Esophagus (tissue), 2 donors: ENCODE measurements at regions not wholly inside any gene's neighbourhood (a gene's known extent, or its start where the extent isn't known, plus 50 kb on each side); places are given as distances from the start of the nearest gene placed in this dataset.

ENCODE experiments used
- H3K27ac ChIP-seq, 2 donors: one replicate each; pipeline ENCODE4 v1.5.1; 2013; ENCODE audit warnings: low read depth in 2 of 2, mild to moderate bottlenecking in 2 of 2, inconsistent platforms in 1 of 2, low read length in 1 of 2, moderate library complexity in 1 of 2
- H3K27me3 ChIP-seq, 2 donors: one replicate each; pipeline ENCODE4 v1.6.1; 2013; ENCODE audit warnings: low read length in 2 of 2, control low read depth in 1 of 2, mild to moderate bottlenecking in 1 of 2; ENCODE audit not compliant: insufficient read depth in 2 of 2, control insufficient read depth in 1 of 2
- H3K36me3 ChIP-seq, 2 donors: one replicate each; pipeline ENCODE4 v1.6.1; 2013; ENCODE audit warnings: low read length in 1 of 2; ENCODE audit not compliant: control insufficient read depth in 2 of 2, insufficient read depth in 2 of 2
- H3K4me1 ChIP-seq, 2 donors: one replicate each; pipeline ENCODE4 v1.6.1; 2013; ENCODE audit warnings: low read length in 1 of 2; ENCODE audit not compliant: control insufficient read depth in 2 of 2, insufficient read depth in 2 of 2
- H3K4me3 ChIP-seq, 2 donors: one replicate each; pipeline ENCODE4 v1.5.1; 2013; ENCODE audit warnings: low read length in 2 of 2, mild to moderate bottlenecking in 2 of 2, low read depth in 1 of 2, moderate library complexity in 1 of 2
- H3K9me3 ChIP-seq, 2 donors: one replicate each; pipeline ENCODE4 v1.6.1; 2013; ENCODE audit warnings: mild to moderate bottlenecking in 2 of 2, low read depth in 1 of 2, low read length in 1 of 2, moderate library complexity in 1 of 2; ENCODE audit not compliant: control insufficient read depth in 2 of 2, insufficient read depth in 1 of 2
- WGBS, 2 donors: extraction: QIAGEN DNeasy Blood & Tissue Kit; methylation state at CpG; one replicate each; pipeline ENCODE4 v1.1.7; 2013; 5-methylcytosine and 5-hydroxymethylcytosine counted together
- donor health status: healthy with polysubstance abuse.
- donor health status: Bipolar disorder and iron deficiency.

DNA sequence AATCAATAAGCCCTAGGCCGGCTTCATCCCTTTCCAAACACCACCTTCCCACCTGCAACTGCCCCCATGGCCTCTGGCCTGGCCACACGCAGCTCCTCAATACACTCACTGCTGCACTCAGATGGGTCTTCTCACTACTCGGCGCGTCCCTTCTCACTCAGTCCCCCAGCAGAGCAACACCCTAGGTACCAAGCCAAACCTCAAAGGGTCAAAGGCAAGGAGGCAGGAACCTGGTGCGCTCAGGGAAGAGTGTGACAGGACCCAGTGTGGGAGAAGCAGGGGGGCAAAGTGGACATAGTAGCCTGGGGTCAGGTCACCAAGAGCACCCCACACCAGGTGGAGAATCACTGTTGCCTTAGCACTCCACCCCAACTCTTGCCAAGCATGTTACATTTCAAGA lies 90.6 kb downstream of the TTC32 start:
- no peak overlapping the region for H3K27ac ChIP-seq
- H3K36me3 ChIP-seq: no peaks in the 10 kb centered on the region
- H3K9me3 ChIP-seq: peaks cover 0 to 1% of the 10 kb centered on the region in 2 donors
- H3K4me1 ChIP-seq: peaks cover 0 to 2% of the 10 kb centered on the region in 2 donors
- no peaks in the 10 kb centered on the region for H3K27me3 ChIP-seq
- 95% methylated on average over 6 of the region's 6 CpGs for WGBS, 2 donors
- no peak overlapping the region for H3K4me3 ChIP-seq

DNA sequence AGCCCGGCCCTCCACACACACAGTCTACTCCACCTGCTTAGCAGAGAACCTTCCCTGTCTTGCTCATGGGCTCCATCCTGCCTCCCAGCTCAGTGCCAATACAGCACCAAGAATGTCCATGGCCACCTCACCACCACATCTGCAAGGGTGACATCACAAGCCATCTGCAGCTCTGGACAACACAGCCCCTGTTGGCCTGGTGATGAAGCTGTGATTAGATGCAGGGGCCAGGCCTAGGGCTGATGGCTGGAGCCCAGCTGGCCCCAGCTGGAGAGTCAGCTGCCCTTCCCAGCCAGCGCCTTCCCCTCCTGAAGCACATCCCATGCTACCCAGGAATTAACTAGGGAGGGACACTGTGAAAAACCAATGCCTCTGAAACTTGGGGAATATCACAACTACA lies 91.1 kb downstream of the TTC32 start:
- Histone ChIP-seq H3K9me3 (peaks cover 0 to 1% of the 10 kb centered on the region in 2 donors), H3K4me3 (no peak overlapping the region), H3K27ac (no peak overlapping the region), H3K27me3 (no peaks in the 10 kb centered on the region), H3K4me1 (peaks cover 0 to 2% of the 10 kb centered on the region in 2 donors), H3K36me3 (no peaks in the 10 kb centered on the region)
- 84 to 91% methylated on average over 2 of the region's 2 CpGs for WGBS, 2 donors

DNA sequence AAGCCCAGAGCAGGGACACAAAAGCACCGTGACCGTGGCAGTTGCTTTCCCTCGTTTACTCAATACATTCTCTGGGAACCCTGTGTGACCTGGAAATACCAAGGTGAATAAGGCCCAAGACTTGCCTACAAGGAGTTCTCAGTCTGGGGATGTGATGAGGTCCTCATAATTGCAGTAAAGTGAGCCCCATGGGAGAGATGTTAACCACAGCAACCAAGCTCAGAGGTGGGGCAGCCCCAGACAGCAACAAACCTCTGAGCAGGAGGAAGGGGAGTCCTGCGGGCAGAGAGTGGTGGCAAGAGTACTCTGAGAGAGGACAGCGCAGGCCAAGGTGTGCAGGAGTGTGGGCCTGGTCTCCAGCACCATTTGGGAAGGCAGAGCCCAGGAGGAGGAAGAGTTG lies 91.6 kb downstream of the TTC32 start:
- WGBS, 2 donors: 83 to 84% methylated on average over 5 of the region's 5 CpGs
- Histone ChIP-seq H3K27ac (no peak overlapping the region), H3K36me3 (no peaks in the 10 kb centered on the region), H3K27me3 (no peaks in the 10 kb centered on the region), H3K4me1 (peaks cover 0 to 2% of the 10 kb centered on the region in 2 donors), H3K9me3 (peaks cover 0 to 1% of the 10 kb centered on the region in 2 donors), H3K4me3 (no peak overlapping the region)

DNA sequence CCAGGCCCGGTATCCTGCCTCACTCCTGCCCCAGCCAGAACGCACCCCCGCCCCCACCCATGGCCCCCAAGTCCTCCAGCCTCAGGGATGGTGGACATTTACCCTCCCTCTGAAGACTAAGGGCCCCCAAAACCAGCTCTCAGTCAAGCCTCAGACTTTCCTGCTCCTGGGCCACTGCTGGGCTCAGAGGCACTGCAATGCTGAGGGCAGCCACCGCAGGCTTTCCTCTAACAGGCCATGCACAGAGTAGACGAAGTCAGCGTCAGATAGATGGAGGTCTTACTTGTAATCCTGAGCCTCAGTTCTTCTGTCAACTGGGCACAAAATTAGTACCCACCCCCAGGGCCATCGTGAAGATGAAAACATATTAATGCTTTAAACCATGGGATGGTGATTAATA lies 92.6 kb downstream of the TTC32 start:
- no peaks in the 10 kb centered on the region for H3K27me3 ChIP-seq
- WGBS, 2 donors: 79 to 89% methylated on average over 7 of the region's 7 CpGs
- H3K9me3 ChIP-seq: peaks cover 0 to 1% of the 10 kb centered on the region in 2 donors
- H3K36me3 ChIP-seq: no peaks in the 10 kb centered on the region
- no peak overlapping the region for H3K27ac ChIP-seq
- peaks cover 0 to 2% of the 10 kb centered on the region in 2 donors for H3K4me1 ChIP-seq
- H3K4me3 ChIP-seq: no peak overlapping the region

DNA sequence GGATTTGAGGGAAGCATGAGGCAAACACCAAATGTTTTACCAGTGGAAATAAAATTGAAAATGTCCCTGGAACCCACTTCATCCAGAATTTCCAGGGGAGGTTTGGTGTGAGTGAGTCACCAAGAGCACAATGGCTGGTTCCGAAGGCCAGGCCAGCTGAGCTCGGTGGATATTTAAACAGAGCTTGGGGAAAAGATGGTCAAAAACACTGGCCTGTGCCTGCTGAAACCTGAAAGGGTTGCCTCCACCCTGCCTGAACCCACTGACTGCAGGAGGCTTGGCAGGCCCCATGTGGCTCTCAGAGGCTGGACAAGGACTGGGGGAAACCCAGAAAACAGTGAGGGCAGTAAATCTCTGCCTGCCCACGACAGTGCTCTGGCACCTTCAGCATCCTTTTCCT lies 93.9 kb downstream of the TTC32 start:
- WGBS, 2 donors: 69 to 78% methylated on average over 3 of the region's 3 CpGs
- no peak overlapping the region for H3K4me3 ChIP-seq
- H3K27ac ChIP-seq: no peak overlapping the region
- peaks cover 0 to 2% of the 10 kb centered on the region in 2 donors for H3K4me1 ChIP-seq
- no peaks in the 10 kb centered on the region for H3K36me3 ChIP-seq
- no peaks in the 10 kb centered on the region for H3K27me3 ChIP-seq
- H3K9me3 ChIP-seq: peaks cover 0 to 1% of the 10 kb centered on the region in 2 donors

DNA sequence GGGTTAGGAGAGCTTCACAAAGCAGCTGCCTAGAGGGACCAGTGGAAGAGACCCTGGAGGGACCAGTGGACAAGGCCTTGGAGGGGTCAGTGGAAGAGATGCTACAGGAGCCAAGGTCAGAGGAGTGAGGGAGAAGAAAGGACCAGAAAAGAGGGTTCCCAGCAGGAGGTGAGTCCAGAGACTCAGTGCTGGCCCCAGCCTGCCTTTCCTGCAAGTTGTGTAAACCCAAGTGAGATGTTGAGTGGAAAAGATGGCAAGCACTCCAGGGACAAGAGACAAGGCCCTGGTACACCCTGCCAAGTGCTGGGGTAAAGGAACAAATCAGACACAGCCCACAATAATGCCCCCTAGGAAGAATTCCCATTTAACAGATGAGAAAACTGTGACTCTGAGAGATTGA lies 94.4 kb downstream of the TTC32 start:
- Histone ChIP-seq H3K4me3 (no peak overlapping the region), H3K9me3 (no peaks in the 10 kb centered on the region), H3K27me3 (no peaks in the 10 kb centered on the region), H3K36me3 (no peaks in the 10 kb centered on the region), H3K4me1 (peaks cover 0 to 2% of the 10 kb centered on the region in 2 donors), H3K27ac (no peak overlapping the region)

DNA sequence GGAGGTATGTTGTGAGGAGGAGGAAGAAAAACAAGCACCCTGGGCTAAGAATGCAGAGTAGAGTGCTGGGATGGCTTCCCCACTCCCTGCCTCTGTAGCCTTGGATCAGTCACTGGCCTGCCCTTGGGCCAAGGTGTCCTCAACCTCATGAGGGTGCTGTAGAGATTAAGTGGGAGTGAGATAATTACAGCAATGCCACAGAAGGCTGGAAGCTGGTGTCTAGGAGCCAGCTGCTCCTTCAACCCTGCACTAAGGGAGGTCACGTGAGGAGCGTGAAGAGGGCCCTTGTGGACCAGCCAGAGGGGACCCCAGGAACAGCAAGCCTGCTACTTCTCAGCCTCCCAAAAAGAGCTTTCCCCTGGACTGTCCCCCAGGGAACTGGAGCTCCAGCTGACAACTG lies 95.2 kb downstream of the TTC32 start:
- H3K27me3 ChIP-seq: no peaks in the 10 kb centered on the region
- no peak overlapping the region for H3K4me3 ChIP-seq
- no peaks in the 10 kb centered on the region for H3K9me3 ChIP-seq
- no peaks in the 10 kb centered on the region for H3K36me3 ChIP-seq
- WGBS, 2 donors: 94 to 98% methylated on average over 2 of the region's 2 CpGs
- no peak overlapping the region for H3K27ac ChIP-seq
- no peaks in the 10 kb centered on the region for H3K4me1 ChIP-seq

DNA sequence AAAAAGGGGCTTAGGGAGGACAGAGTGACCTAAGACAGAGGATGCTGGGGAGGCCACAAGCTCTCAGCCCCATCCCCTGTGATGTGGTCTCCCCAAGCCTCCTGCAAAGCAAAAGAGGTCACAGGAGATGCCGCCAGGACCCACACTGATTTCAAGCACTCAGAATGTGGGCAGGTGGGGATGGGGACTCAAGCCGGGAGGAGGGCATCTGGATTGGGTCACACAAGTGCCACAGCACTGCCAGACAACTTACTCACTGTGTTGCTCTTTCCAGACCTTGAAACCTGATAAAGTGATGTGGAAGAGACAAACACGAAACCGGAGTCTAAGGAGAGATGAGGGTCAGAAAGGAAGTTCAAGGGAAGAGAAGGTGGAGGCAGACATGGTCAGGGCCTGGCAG lies 95.7 kb downstream of the TTC32 start:
- Histone ChIP-seq H3K27ac (no peak overlapping the region), H3K9me3 (no peaks in the 10 kb centered on the region), H3K27me3 (no peaks in the 10 kb centered on the region), H3K4me3 (no peak overlapping the region), H3K36me3 (no peaks in the 10 kb centered on the region), H3K4me1 (no peaks in the 10 kb centered on the region)
- 81 to 91% methylated on average over 4 of the region's 4 CpGs for WGBS, 2 donors

DNA sequence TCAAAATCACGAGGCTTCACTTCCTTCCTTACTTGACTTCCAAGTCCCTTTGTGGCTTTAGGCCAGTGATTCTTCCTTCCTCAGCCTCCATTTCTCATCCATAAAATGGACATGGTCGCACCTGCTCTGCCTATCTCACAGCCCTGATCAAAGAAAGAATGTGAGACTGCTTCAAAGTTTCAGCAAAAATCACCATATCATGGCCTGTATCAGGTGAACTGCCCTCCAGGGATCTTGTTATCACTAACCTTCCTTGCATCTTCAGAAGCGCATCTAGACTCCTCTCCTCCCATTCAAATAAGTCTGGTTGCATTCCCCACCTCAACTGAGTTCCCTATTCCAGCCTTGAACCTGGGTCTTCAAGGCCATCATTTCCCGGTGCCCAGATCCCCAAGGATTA lies 96.5 kb downstream of the TTC32 start:
- WGBS, 2 donors: 80 to 85% methylated on average over 4 of the region's 4 CpGs
- H3K27me3 ChIP-seq: no peaks in the 10 kb centered on the region
- H3K36me3 ChIP-seq: no peaks in the 10 kb centered on the region
- no peaks in the 10 kb centered on the region for H3K9me3 ChIP-seq
- no peak overlapping the region for H3K4me3 ChIP-seq
- no peak overlapping the region for H3K27ac ChIP-seq
- H3K4me1 ChIP-seq: no peaks in the 10 kb centered on the region

DNA sequence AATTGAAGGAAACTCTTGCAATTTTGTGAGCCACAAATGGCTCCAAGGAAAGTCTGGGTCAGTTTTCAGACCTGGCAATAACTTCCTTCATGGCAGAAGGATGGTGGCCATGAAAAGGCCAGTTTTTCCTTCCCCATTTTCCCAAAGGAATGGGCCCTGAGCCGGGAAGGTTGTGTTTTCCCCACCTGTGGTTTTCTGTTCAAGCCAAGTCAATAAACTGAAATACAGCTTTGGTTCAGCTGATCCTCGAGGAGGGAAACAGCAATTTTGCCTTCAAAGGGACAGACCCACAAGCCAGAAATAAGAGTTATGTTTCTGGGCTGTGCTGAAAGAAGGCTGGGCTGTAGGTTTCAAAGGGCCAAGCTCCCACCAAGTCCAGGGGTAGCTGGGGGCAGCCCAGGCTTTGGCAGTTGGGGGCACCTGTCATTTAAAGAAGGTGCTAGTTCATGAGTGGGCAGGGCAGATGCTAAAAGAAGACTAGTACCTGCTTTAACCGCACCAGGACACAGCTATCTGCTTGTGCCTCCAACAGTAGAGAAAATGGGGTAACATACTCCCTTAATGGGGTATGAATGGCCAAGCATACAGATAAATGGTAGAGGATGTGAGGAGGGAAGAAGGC lies 97.0 kb downstream of the TTC32 start:
- WGBS, 2 donors: 83 to 86% methylated on average over 3 of the region's 3 CpGs
- Histone ChIP-seq H3K4me1 (no peaks in the 10 kb centered on the region), H3K27me3 (no peaks in the 10 kb centered on the region), H3K36me3 (no peaks in the 10 kb centered on the region), H3K9me3 (no peaks in the 10 kb centered on the region), H3K27ac (no peak overlapping the region), H3K4me3 (no peak overlapping the region)
